ENCODE measurements at regions not wholly inside any gene's neighbourhood (a gene's known extent, or its start where the extent isn't known, plus 50 kb on each side); places are given as distances from the start of the nearest gene placed in this dataset.
"Not testable (repeated sequence)": the region's sequence is repeated elsewhere in the genome, so short reads cannot be mapped to it uniquely, and the experiment has no call there.

DNA sequence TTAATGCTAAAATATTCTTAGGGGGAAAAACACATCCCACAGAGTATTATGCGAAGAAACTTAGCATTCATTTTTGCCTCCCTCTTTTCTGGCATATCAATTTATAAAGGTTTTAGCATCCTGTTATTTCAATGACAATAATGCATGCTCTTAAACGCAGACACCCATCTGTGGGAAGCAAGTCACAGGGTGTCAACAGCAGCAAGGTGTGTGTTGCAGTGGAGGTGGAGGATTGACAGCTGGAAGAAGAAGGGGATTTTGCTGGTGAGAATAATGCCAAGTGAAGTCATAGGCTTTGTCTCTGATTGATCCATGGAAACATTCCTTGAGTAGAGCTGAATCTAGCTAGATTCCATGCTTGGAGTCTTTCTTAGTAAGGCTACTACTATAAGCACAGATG lies 498.1 kb downstream of the NPIPA7 start:
- no peak for DNase-seq (ENCODE audit: low read depth in 2 of 2)

DNA sequence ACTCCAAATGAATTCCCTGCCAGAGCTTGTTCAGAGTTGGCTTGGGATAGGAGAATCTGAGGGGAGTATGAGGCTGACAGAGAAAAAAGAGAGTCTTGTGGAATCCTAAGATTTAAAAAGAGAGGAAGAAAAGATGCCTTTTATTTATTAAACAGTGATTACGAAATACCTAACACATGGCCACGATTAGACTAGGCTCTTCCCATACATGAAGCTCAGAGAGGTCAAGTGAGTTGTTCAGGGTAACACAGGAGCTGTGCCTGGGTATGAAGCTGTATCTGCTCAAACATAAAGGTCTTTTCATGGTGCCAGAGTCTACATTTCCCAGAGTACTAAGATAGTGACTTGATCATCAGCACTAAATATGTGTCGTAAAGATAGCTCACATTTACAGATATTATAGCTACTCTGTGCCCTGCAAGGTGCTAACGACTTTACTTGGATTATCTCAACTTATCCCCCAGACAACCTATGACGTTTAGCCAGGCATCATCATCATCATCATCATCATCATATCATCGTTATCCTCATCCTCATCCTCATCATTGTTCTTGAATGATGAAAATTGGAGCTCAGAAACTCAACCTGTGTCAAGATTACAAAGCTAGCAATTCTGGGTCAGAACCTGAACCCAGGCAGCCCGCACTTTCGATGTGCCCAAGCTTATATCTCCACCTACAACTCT lies 500.8 kb downstream of the NPIPA7 start:
- no peak for DNase-seq (ENCODE audit: low read depth in 2 of 2)

DNA sequence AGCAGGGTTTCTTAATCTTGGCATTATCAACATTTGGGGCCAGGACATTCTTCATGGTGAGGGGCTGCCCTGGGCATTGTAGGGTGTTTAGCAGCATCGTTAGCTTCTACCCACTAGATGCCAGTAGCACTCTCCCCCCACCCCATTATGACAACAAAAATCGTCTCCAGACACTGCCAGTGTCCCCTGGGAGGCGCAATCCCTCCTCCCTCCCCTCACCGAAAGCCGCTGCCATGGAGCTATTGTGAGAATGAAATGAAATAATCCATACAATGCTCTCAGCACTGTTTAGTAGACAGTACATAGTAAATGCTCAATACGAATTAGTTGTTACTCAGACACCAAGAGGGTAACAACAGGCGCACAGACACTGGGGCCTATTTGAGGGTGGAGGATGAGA lies 502.9 kb downstream of the NPIPA7 start:
- DNase-seq (ENCODE audit: low read depth in 2 of 2): no peak

DNA sequence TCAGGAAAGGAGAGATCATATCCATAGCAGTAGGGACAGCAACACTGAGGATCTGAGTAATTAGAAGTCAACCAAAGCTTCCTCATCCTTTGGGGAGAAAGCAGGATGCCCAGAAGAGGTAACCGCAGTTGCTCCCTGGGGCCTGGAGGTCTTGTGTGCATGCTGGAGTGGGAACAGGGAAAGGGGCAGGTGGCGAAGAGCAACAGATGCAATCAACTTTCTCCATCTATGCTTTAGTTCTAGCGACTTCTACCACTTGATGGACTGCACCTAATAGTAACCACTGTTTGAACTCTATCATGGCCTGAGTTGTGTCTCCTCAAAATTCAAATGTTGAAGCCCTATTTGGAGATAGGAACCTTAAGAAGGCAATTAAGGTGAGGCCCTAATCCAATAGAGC lies 503.8 kb downstream of the NPIPA7 start:
- DNase-seq (ENCODE audit: low read depth in 2 of 2): no peak

DNA sequence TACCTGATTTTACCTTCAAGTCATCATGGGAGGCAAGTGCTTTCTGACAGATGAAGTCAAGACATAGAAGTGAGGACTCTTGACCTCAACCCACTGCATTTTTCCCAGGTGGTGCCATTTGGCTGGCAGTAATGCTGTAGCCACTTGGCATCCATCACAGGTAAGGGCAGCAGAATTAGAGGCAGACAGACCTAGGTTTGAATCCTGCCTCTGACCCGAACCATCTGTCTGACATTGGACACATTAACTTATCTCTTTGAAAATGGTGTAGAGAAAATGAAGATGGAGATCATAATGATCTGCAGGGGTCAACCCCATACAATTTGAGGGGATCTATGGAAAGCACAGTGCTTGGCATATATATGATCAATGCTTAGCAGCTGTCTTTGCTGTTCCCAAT lies 505.5 kb downstream of the NPIPA7 start:
- DNase-seq (ENCODE audit: low read depth in 2 of 2): no peak

DNA sequence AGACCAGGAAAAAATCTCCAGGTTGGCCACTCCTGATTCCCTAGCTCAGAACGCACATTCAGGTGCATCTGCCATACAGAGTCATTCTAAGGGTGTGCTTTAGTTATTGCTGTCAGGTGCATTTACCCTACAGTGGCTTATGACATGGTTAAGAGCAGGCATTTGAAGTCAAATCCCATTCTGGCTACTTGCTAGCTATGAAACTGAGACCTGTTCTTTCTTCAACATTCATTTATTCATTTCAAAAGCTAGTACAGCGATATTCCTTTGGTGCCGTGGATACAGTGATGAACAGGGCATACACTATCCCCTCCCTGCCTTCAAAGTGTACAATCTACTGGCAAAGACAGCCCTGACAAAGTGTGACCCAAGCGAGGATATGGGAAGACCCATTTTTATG lies 508.3 kb downstream of the NPIPA7 start:
- no peak for DNase-seq (ENCODE audit: low read depth in 2 of 2)

DNA sequence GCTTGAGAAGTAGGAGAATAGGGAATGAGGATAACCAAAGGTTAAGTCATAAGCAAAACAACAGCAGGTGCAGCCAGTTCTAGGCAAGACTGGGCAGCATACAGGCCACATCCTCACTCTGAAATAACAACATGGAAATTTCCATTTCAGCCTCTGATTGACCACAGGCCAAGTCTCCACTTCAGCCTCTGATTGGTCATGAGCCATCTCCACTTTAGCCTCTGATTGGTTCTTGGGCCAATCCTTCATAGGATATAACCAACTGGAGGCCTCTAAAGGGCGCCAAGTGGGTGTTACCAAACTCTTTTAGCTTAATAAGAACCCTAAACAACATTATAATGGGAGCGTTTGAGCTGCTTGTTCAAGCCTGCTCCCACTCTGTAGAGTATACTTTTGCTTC lies 512.0 kb downstream of the NPIPA7 start:
- DNase-seq (ENCODE audit: low read depth in 2 of 2): no peak

DNA sequence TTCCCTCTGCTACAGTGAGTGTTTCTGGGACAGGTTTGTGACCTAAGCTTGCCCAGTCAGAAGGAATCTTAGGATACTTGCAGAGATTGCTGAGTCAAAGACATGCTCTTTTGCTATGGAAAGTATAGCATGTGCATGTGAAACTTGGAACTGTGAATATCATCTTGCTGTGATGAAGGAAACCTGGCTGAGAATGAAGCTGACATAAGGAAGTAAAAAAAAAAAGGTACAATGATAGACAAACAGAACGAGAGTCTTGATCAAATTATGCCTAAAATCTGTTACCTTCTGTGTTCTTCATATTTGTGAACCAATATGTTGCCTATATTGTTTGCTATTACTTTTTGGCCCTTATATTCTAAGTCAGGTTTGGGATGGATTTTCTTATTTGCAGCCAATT lies 525.7 kb downstream of the NPIPA7 start:
- DNase-seq (ENCODE audit: low read depth in 2 of 2): no peak

DNA sequence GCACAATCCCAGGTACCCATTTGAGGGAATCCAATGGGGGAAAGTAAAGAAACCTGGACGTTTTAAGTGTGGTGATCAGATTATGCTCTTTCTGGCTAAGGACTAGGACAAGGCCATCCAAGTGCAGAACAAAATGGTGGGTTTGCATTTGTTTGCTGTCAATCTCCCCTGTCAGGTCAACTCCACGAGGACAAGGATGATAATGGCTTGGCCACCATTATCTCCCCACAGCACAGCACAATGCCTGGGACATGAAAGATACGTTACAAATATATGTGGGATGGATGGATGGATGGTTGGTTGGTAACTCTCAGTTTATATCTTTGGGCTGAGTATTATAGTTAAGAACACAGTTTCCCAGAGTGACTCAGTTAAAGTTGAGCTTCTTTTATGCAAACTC lies 526.9 kb downstream of the NPIPA7 start:
- no peak for DNase-seq (ENCODE audit: low read depth in 2 of 2)

DNA sequence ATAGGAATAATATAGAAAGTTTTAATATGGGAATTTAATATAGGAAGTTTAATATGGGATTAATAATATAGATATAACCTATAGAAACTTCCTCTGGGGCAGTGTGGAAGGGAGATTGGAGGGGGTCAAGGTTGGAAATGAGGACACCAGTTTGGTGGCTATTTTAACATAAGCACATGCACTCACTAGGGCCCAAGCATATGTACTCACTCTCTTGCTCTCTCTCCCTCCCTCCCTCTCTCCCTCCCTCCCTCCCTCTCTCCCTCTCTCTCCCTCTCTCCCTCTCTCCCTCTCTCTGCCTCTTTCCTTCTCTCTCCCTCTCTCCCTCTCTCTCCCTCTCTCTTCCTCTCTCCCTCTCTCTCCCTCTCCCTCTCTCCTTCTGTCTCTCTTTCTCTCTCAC lies 528.1 kb downstream of the NPIPA7 start:
- no peak for DNase-seq (ENCODE audit: low read depth in 2 of 2)

DNA sequence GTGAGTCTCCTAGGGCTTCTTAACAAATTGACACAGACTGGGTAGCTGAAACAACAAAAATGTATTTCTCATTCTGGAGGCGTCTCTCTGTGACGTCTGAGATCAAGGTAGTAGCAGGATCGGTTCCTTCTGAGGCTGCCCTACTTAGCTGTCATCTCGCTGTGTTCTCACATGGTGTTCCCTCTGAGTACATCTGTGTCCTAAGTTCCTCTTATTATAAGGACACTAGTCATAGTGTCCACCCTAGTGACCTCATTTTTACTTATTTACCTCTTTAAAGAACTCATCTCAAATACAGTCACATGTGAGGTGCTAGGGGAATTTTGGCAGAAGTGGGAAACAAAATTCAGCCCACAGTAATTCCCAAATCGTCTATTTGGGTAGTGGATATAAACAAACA lies 529.1 kb downstream of the NPIPA7 start:
- no peak for DNase-seq (ENCODE audit: low read depth in 2 of 2)

DNA sequence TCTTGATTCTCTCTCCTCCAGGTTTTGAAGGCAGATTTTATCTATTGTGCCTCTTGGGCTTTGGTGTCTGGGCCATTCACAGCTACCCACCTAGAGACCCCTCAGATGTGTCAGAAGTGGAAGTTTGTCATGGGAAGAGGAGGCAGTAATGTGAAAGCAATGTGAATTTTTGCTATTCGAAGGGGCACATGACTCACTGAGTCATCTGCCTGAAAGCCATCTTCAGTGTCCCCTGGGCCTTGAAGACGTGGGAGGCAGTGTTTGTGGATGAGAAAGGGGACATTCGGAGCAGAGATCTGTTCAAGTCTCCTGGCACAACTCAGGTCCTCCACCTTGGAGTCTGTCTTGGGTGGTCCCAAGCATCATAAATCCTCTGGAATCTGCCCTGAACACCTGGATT lies 530.2 kb downstream of the NPIPA7 start:
- no peak for DNase-seq (ENCODE audit: low read depth in 2 of 2)

DNA sequence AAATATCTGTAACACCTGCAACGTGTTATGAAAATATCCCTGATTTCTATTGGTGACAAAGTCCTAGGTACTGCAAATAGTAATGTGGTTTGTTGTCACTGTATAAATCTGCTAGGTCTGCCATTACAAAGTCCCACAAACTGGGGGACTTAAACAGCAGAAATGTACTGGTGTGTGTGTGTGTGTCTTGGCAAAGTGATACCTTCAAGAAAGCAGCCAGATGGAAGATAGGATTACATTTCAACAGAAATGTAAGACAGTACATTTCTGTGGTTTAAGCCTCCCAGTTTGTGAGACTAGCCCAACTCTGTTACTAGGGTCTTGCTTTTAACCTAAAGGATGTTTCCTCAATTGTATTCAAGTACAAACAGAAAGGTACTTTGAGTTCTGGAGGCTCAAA lies 531.7 kb downstream of the NPIPA7 start:
- DNase-seq (ENCODE audit: low read depth in 2 of 2): no peak

DNA sequence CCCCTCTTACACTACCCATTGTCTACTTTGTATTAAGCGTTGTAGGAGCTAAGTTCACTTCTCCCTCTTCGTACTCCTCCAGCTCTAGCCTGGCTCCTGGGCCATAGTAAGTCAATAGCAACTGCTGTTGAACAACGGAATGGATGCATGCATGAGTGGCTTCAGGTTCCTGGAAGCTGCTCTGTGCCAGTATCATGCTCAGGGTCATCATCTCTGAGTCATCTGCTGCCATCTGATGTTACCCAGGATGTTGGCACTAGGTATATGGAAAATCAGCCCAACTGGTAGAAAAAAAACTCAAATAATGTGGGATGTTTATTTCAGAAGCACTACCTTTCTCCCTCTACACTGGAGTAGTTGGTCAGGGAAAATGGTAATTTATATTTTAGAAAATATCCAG lies 536.8 kb downstream of the NPIPA7 start:
- DNase-seq (ENCODE audit: low read depth in 2 of 2): no peak

DNA sequence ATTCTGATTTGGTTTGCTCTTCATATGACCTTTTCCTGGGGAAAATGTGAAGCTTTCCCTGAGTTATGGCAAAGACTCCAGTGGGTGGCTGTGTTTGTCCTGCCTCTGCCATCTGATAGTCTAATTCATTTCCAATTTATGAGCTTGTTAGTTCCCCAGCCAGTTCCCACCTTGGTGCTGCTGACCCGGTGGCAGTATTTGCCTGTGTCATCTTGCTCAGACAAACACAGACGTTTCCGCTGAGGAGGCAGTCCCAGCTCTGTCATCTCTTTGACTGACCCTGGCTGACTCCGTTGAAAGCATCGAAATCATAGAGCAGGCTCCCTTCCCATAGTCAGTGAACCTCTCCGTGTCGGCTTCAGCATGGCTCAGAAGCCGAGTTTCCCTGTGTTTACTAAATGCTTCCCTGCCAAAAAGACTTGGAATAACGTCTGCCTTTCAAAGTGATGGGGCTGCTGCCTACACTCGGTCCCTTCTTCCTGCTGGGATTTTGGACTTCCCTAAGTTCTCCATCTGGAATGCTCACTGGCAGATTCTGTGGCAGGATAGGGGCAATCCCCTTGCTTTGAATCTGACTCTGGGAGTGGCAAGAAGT lies 538.3 kb downstream of the NPIPA7 start:
- no peak for DNase-seq (ENCODE audit: low read depth in 2 of 2)

DNA sequence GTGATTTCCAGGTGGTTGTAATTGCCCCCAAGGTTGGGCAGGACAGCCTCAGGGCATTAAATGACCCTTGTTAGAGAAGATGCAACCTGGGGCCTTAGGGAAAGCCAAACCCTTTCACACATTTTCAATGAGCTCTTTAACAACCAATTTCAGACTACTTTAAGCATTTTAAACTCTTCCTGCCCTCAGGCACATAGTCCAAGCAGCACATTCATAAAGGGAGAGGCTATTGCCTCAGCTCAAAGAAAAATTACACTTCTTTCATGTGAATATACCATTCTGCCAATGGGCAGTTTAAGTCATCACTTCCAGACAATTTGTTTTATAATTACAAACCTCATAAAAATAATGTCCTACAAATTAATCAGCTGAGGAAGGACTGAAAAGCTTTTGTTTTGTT lies 544.5 kb downstream of the NPIPA7 start:
- DNase-seq (ENCODE audit: low read depth in 2 of 2): no peak

DNA sequence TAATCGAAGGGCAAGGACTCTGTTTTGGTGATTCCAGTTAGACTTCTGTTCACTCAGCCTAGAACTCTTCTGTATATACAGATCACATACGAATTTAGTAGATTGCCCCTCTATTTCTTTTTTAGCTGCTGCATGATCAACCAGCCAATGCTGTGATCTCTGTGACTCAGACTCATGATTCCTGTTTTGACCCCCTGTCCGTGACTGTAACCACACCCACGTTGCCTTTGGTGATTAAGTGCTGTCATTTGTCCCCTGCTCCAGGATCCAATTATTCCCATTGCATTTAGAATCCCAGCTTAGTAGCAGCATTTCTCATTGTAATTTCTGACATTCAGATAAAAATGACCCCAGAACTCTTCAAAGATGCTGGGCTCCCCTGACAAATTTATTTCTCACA lies 545.7 kb downstream of the NPIPA7 start:
- no peak for DNase-seq (ENCODE audit: low read depth in 2 of 2)

DNA sequence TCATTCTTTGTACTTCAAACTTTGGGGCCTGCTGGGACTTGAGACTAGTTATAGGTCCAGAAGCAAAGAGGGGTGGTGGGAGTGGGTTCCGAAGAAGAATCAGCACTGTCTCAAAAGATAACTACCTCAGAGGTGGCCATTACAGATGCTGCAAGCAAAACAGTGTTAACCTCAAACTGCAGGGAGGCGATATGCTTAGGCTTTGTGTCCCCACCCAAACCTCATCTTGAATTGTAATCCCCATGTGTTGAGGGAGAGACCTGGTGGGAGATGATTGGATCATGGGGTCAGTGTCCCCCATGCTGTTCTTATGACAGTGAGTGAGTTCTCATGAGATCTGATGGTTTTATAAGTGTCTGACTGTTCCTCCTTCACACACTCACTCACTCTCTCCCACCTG lies 545.3 kb downstream of the XYLT1 start:
- no peak for DNase-seq (ENCODE audit: low read depth in 2 of 2)

DNA sequence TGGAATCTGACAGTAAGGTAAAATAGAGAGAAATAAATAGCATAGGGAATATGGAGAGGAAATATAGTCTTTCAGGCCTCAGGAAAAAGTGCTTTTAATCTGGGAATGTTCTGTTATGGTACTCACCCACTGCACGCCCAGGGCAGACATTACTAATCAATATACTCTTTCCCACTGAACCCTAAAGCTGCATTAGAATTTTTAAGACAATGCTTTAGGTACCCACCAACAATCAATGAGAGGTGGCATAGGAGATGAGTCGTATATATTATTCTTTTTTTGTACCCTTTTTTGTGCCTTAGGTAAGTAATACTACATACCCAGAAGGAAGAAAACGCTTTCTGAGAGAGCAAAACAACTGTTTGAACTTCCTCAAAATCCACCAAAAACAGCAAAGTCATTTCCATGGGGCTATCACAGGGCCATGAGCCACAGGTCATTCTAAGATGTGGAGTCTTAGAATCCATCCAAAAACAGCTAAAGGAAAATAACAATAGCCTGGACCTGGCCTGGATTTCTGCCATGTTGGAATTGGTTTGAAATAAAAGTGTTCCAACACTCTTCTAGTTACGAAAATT lies 542.1 kb downstream of the XYLT1 start:
- DNase-seq (ENCODE audit: low read depth in 2 of 2): no peak

DNA sequence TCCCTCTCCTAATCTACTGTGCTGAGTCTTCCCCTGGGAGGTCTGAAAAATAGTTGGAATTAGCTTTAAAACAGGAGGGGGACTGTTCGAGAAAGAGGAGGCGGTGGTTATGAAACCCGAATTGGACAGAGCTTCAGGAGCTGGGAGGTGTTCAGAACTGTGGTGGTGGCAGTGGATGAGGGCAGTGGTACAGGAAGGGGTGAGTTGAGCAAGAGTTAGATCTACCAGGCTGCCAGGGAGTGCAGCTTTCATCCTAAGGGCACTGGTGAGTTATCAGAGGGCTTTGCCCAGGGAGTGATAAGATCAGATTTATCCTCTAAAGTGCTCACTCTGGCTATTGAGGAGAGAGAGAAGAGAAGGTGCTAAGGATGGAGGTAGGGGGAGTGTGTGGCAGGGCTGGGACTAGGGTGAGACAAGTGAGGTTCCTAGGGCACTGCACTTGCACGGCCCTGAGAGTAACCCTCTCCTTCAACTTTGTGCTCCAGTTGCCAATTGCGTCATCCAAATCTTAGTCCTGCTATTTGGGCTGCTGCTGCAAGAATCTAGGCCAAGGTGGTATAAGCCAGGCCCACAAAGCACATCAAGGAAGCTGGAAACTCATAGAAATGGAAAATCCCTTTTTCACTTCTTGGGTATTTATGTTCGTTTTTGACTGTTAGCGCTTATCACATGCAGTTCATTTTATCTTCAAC lies 540.3 kb downstream of the XYLT1 start:
- DNase-seq (ENCODE audit: low read depth in 2 of 2): no peak

DNA sequence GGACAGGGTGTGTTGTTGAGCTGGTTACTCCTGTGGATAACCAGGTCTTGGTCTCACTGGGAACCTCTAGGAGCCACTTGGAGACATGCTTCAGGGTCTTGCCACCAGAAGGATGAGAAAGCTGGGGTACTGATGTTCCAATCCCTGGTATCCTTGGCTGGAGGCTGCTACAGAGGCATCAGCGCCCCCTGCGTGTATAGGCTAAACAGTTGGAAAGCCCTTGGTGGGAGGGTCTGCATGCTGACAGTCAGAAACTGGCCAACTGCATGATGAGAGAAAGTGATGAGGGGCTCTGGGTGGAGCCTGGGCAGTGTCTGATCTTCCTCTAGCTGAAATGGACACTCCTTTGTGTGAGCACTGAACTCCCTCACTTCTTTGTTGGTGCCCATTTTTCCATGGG lies 536.9 kb downstream of the XYLT1 start:
- no peak for DNase-seq (ENCODE audit: low read depth in 2 of 2)

DNA sequence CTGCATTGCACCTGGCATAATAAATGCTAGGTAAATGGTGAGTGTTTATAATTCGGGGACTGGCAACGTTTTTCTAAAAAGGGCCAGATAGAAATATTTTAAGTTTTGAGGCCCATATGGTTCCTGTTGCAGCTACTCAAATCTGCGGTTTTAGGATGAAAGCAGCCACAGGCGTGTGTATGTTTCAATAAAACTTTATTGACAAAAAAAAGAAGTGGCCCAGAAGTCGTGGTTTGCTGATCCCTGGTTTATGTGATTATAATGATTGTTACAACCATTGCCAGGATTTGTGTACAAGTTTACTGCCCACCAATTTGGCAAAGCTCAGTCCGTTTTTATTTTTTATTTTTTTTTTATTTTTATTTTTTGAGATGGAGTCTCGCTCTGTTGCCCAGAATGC lies 536.1 kb downstream of the XYLT1 start:
- no peak for DNase-seq (ENCODE audit: low read depth in 2 of 2)

DNA sequence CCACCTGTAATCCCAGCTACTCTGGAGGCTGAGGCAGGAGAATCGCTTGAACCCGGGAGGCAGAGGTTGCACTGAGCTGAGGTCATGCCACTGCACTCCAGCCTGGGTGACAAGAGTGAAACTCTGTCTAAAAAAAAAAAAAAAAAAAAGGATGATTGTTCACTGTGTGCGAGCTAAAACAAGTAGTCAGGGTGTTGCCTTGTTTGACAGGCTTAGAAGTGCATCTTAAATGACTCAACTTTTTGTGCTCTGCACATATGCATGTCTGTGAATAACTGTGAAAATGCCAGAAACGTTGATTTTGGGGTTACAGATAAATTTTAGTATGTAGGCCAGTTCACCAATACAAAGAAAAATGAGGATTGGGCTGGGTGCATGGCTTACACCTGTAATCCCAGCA lies 534.9 kb downstream of the XYLT1 start:
- not testable (repeated sequence) for DNase-seq (ENCODE audit: low read depth in 2 of 2)
